Choroid plexus epithelial cell (primary cell): ENCODE measurements at regions not wholly inside any gene's neighbourhood (a gene's known extent, or its start where the extent isn't known, plus 50 kb on each side); places are given as distances from the start of the nearest gene placed in this dataset.

Experiments
- DNase-seq: peaks from one replicate; pipeline ENCODE4 v3.0.0-alpha.2; 2010; ENCODE audit warnings: low read depth
- H3K4me3 ChIP-seq: 2 replicates; pipeline ENCODE4 v1.5.1; 2011; ENCODE audit warnings: low read depth, mild to moderate bottlenecking, control low read depth, low read length, moderate library complexity
- TF ChIP-seq, protein P1 (sequence below): conservative IDR thresholded peaks from 2 replicates; pipeline ENCODE4 v1.5.1; 2011; ENCODE audit warnings: low read depth, mild to moderate bottlenecking, control low read depth, inconsistent platforms, low read length, moderate library complexity

DNA sequence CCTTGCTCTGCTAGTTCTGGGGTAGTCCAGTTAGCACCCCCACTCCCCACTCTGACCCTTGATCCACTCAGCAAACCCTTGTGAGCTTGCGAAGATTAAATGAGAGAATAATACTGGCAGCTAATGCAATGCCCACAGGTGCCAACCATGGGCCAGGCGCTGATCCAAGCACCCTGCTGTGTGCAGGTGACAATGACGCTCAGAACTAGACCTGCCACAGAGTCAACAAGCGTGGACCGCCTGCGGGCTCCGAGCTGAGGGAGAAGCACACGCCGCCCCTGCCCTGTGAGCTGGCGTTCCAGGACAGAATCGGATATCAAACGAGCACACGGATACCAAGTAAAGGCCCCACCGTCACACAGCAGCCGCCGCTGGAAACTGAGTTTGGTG is 129.2 kb downstream of the FAM53A start:
- H3K4me3 ChIP-seq, result no peak overlapping the region
- TF ChIP-seq, protein P1, sequence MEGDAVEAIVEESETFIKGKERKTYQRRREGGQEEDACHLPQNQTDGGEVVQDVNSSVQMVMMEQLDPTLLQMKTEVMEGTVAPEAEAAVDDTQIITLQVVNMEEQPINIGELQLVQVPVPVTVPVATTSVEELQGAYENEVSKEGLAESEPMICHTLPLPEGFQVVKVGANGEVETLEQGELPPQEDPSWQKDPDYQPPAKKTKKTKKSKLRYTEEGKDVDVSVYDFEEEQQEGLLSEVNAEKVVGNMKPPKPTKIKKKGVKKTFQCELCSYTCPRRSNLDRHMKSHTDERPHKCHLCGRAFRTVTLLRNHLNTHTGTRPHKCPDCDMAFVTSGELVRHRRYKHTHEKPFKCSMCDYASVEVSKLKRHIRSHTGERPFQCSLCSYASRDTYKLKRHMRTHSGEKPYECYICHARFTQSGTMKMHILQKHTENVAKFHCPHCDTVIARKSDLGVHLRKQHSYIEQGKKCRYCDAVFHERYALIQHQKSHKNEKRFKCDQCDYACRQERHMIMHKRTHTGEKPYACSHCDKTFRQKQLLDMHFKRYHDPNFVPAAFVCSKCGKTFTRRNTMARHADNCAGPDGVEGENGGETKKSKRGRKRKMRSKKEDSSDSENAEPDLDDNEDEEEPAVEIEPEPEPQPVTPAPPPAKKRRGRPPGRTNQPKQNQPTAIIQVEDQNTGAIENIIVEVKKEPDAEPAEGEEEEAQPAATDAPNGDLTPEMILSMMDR, result no peak
- no peak for DNase-seq

DNA sequence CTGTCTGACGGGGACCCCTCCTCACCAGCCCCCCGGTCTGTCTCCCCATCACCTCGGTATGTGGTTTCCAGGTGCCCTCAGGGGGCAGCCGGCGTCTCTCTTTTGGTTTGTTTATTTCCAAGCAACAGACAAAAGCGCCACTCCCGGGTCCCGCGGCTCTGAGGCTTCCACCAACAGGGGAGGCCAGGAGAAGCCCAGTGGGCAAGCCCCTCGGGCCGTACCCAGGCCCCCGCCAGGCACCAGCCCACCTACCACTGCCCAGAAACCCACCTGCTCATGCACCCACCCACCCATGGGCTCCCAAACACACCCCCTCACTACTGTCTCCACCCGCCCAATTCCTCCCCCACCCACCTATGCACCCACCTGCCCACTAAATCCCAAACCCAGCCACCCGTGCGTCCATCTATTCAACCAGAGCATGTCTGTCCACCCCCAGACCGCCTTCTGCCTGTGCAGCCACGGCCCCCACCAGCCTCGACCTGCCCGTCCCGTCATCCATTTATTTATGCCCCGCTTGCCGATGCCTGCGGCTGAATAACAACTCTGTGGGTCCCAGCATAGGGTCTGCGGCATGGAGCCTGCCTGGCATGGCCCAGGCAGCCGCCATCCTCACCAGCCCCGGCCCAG is 129.8 kb downstream of the FAM53A start:
- no peak for DNase-seq
- TF ChIP-seq, protein P1, result no peak
- H3K4me3 ChIP-seq, result no peak overlapping the region

DNA sequence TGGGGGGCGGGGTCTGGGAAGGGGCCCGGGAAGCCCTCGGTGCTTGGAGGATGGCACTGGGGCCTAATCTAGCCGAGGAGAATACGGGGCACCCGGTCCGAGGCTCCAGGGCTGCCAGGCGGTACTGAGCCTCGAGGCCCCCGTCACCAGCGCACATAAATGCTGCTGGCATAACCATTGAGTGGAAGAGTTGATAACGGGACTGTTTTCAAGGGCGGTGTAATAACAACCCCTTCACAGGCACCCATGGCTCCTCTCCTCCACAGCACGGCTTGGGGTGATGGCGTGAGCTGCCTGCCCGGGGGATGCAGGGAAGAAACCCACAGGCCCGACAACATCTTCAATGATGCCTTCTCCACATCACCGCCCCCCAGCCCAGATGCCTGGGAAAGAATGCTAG is 130.7 kb downstream of the FAM53A start:
- TF ChIP-seq, protein P1, result no peak
- no peak overlapping the region for H3K4me3 ChIP-seq
- no peak for DNase-seq

DNA sequence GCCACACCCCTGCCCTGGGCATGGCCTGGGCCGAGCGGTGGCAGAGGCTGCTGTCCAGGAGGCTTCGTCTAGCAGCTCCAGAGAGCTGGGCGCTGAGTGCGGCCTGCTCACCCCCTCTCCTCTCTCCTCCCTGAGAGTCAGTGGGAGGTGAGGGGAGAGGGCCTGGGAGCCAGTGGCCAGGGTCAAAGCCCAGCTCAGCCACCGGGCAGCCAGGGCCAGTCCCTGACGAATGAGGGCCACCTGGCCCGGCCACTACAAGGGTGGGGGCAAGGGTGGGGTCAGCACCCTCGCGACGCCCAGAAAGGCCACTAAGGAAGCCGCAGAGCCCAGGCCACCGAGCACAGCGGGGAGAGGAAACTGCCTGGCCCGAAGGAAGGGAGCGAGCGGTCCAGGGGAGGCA is 131.7 kb downstream of the FAM53A start:
- DNase-seq, result no peak
- no peak overlapping the region for H3K4me3 ChIP-seq
- TF ChIP-seq, protein P1, result no peak

DNA sequence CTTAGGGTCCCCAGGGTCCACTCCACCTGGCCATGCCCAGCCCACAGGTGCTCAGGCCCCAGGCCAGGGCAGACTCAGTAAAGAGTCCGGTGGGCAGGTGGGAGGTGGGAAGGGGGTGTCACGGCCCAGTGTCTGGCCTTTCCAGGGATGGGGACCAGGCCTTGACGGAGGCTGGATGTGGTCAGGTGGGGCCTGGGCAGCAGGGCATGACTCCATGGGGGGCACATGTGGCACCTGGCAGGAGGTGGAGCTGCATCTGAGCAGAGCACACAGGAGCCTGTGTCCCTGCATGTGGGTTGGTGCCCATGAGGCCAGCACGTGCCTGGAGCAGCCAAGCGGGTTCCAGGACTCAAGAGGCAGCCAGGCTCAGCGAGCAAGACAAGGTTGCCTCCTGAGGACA is 132.9 kb downstream of the FAM53A start:
- H3K4me3 ChIP-seq, result no peak overlapping the region
- no peak for DNase-seq
- TF ChIP-seq, protein P1, result no peak

DNA sequence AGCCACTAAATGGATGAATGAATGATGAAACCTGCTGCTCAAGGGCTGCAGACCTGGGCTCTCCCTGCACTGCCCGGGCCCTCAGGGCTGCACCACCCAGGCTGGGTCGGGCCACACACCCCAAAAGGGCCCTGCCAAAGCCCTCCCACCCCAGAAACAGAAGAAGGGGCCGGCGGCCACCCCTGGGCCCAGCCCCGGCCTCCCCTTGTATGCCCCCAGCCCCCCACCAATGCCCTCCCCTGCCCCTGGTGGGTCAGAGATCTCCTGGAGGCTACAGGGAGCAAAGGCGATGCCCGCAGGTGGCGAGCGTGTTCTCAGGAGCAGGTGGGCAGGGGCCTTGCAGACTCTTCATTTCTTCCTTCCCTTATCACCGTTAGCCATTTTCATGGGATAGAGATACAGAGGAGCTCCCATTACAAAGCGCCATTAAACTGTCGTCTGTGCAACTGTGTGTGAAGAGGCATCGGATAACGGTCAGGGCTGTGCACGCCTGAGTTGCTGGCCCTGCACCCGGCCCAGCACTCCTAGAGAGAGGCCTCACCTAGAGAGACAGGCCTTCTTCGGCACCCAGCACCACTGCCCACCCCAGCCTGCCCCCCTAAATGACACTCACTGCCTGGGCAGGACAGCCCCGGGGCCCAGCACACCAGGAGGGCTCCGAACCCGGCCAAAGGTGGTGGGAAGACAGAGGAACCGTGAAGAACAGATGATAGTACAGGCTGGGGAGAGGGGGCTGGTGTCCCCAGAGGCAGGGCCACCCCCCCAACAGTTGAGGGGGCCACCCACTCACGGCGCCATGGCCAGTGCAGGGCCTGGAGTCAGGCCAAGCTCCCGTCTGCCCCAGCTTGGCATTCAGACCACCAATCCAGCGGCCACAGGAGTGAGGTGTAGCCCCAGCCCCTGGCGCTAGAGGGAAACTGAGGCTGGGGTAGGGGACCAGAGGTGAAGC is 133.7 kb downstream of the FAM53A start:
- no peak overlapping the region for H3K4me3 ChIP-seq
- TF ChIP-seq, protein P1, result no peak
- no peak for DNase-seq
